ENCODE measurements at regions not wholly inside any gene's neighbourhood (a gene's known extent, or its start where the extent isn't known, plus 50 kb on each side); places are given as distances from the start of the nearest gene placed in this dataset.
"Not testable (repeated sequence)": the region's sequence is repeated elsewhere in the genome, so short reads cannot be mapped to it uniquely, and the experiment has no call there.

- FAIRE-seq; H3K4me3 ChIP-seq (replicated peaks in 1 of 3; ENCODE audit: insufficient read depth in 1 of 3, low read depth in 2 of 3, low read length in 3 of 3); ATAC-seq; H3K79me2 ChIP-seq (ENCODE audit: insufficient read depth, low read length); DNase-seq (ENCODE audit: low spot score); H3K27ac ChIP-seq (ENCODE audit: extremely low read length, insufficient read depth, low read length); H2AFZ ChIP-seq (ENCODE audit: low read length); H3K36me3 ChIP-seq (replicated peaks in 1 of 2; ENCODE audit: control insufficient read depth in 1 of 2, insufficient read depth in 2 of 2, low read length in 2 of 2); H3K4me1 ChIP-seq (ENCODE audit: insufficient read depth, low read length); in situ Hi-C loops (cut with HindIII; ENCODE audit: extremely low pct_ligation_motif_present, low pct_unique_long_range_greater_than_20kb); H4K20me1 ChIP-seq (ENCODE audit: insufficient read depth, low read length); H3K9me3 ChIP-seq (ENCODE audit: low read length); H3K9ac ChIP-seq (ENCODE audit: insufficient read depth, low read depth, low read length); CTCF ChIA-PET (ENCODE audit: low intra/inter-chr PET ratio, low total read pairs); H3K4me2 ChIP-seq (ENCODE audit: low read depth, low read length); BruUV-seq (replicated peaks); POLR2A ChIA-PET; intact Hi-C loops (cut with micrococcal nuclease; ENCODE audit: unreplicated experiment); H3K27me3 ChIP-seq (ENCODE audit: control insufficient read depth in 1 of 2, insufficient read depth in 2 of 2, low read length in 2 of 2): not testable (repeated sequence)
- WGBS (ENCODE audit: low lambda C conversion rate) = 22% methylated on average over 6 of the region's 6 CpGs
Measured at GRCh38 chr5:44530783-44531182, 141.6 kb upstream of the FGF10 start.

GRCh38 chr5:44511596-44511995 is 122.4 kb upstream of the FGF10 start:
- Histone ChIP-seq H3K27ac (ENCODE audit: extremely low read length, insufficient read depth, low read length) (no peak overlapping the region), H4K20me1 (ENCODE audit: insufficient read depth, low read length) (no peaks in the 10 kb centered on the region), H3K27me3 (ENCODE audit: control insufficient read depth in 1 of 2, insufficient read depth in 2 of 2, low read length in 2 of 2) (no peaks in the 10 kb centered on the region; a peak in 1 of 5 replicates), H3K4me3 (replicated peaks in 1 of 3; ENCODE audit: insufficient read depth in 1 of 3, low read depth in 2 of 3, low read length in 3 of 3) (no peak overlapping the region), H3K79me2 (ENCODE audit: insufficient read depth, low read length) (no peaks in the 10 kb centered on the region), H3K4me1 (ENCODE audit: insufficient read depth, low read length) (no peaks in the 10 kb centered on the region), H3K9ac (ENCODE audit: insufficient read depth, low read depth, low read length) (no peak overlapping the region), H3K36me3 (replicated peaks in 1 of 2; ENCODE audit: control insufficient read depth in 1 of 2, insufficient read depth in 2 of 2, low read length in 2 of 2) (no peaks in the 10 kb centered on the region), H2AFZ (ENCODE audit: low read length) (no peak overlapping the region), H3K9me3 (ENCODE audit: low read length) (no peaks in the 10 kb centered on the region), H3K4me2 (ENCODE audit: low read depth, low read length) (no peak overlapping the region)
- ATAC-seq (no peak), FAIRE-seq (no peak), DNase-seq (ENCODE audit: low spot score) (no peak)
- WGBS (ENCODE audit: low lambda C conversion rate) = 0% methylated on average over 5 of the region's 5 CpGs
- in situ Hi-C loops (cut with HindIII; ENCODE audit: extremely low pct_ligation_motif_present, low pct_unique_long_range_greater_than_20kb) (no loop called here), intact Hi-C loops (cut with micrococcal nuclease; ENCODE audit: unreplicated experiment) (no loop called here)
- ChIA-PET POLR2A (no interaction called here), CTCF (ENCODE audit: low intra/inter-chr PET ratio, low total read pairs) (no interaction called here)
- BruUV-seq (replicated peaks) = no TSS peak
- TF ChIP-seq ZNF563 (CRISPR knock-in tag; IDR thresholded peaks at IDR 0.05) (no peak), PRMT3 (CRISPR knock-in tag; IDR thresholded peaks at IDR 0.05; ENCODE audit: borderline replicate concordance, low read depth) (no peak), GABPB1 (CRISPR knock-in tag; IDR thresholded peaks at IDR 0.05) (no peak), POGK (CRISPR knock-in tag; conservative IDR thresholded peaks at IDR 0.05) (no peak), ZFYVE20 (CRISPR knock-in tag; IDR thresholded peaks at IDR 0.05; ENCODE audit: borderline replicate concordance, low read depth) (no peak), ZNF646 (CRISPR knock-in tag; IDR thresholded peaks at IDR 0.05) (no peak), ZNF274 (CRISPR knock-in tag; IDR thresholded peaks at IDR 0.05) (no peak)
- TF ChIP-seq, protein P1, sequence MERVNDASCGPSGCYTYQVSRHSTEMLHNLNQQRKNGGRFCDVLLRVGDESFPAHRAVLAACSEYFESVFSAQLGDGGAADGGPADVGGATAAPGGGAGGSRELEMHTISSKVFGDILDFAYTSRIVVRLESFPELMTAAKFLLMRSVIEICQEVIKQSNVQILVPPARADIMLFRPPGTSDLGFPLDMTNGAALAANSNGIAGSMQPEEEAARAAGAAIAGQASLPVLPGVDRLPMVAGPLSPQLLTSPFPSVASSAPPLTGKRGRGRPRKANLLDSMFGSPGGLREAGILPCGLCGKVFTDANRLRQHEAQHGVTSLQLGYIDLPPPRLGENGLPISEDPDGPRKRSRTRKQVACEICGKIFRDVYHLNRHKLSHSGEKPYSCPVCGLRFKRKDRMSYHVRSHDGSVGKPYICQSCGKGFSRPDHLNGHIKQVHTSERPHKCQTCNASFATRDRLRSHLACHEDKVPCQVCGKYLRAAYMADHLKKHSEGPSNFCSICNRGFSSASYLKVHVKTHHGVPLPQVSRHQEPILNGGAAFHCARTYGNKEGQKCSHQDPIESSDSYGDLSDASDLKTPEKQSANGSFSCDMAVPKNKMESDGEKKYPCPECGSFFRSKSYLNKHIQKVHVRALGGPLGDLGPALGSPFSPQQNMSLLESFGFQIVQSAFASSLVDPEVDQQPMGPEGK (CRISPR knock-in tag; IDR thresholded peaks at IDR 0.05) = no peak

Measured in HepG2 (cell line).